Glomerular visceral epithelial cell (primary cell): ENCODE measurements at regions not wholly inside any gene's neighbourhood (a gene's known extent, or its start where the extent isn't known, plus 50 kb on each side); places are given as distances from the start of the nearest gene placed in this dataset.

Source experiments
- DNase-seq: peaks from one replicate; pipeline ENCODE4 v3.0.0-alpha.2; 2016; ENCODE audit errors: extremely low spot score

DNA sequence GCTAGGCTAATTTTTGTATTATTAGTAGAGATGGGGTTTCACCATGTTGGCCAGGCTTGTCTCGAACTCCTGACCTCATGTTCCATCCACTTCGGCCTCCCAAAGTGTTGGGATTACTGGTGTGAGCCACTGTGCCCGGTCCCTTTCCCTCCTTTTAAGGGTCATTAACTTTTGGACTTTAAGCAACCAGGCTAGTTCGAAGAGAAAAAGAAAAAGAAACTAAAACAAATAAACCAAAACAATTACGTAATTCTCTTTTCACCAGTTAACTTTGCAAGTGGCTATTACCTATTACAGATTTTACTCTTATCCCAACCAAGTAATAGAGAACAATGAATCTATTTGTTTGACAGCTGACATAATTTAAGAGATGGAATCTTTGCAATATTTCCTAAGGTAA, 72.8 kb upstream of the SEMA3C start:
- no peak for DNase-seq

GRCh38 chr7:80984619-80985018, 65.8 kb upstream of the SEMA3C start:
- no peak for DNase-seq

DNA sequence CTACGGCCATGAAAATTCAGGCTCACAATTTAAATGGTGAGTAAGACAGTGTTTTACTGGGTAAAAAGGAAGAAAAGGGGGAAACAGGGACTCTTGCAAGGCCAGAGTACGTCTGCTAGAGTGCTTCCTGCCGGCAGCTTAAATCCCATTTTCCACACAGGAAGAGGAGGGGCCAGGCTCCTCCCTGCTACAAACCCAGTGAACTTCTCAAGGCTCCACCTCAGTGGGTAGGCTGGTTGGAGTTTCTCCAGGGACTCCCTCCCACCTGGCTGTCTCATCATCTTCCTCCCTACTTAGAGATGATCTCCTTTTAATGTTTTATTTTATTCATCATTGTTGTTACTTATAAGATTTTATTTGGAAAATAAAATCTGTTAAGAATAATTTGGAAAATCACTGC, 62.6 kb upstream of the SEMA3C start:
- DNase-seq = no peak

- DNase-seq = no peak
These were observed 58.9 kb upstream of the SEMA3C start for GRCh38 chr7:80977751-80978150.

DNA sequence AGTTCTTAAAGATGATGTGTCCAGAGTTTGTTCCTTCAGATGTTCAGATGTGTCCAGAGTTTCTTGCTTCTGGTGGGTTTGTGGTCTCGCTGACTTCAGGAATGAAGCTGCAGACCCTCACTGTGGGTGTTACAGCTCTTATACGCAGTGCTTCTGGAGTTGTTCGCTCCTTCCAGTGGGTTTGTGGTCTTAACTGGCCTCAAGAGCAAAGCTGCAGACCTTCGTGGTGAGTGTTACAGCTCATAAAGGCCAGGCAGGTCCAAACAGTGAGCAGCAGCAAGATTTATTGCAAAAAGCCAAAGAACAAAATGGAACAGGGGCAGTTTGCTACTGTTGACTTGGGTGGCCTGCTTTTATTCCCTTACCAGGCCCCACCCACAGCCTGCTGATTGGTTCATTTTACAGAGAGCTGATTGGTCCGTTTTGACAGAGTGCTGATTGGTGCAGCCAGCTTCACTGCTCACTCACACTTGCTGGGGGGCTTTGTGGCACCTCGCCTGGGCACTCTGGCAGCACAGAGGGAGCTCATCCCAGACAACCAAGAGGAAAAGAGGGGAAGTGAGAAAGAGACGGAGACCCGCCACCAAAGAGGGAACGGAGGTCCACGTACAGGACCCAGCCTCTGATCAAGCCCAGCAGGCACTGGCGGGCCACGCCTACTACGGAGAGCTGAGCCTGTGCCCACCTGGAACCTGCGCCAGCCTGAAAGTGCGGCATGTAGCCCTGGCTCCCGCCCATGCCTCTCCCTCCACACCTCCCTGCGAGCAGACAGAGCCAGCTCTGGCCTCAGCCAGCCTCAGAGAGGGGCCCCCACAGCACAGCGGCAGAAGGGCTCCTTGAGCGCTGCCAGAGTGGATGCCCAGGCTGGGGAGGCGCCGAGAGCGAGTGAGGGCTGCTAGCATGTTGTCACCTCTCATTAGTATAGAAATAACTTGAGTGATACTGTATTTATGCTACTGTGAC, 55.8 kb upstream of the SEMA3C start:
- DNase-seq = no peak

DNA sequence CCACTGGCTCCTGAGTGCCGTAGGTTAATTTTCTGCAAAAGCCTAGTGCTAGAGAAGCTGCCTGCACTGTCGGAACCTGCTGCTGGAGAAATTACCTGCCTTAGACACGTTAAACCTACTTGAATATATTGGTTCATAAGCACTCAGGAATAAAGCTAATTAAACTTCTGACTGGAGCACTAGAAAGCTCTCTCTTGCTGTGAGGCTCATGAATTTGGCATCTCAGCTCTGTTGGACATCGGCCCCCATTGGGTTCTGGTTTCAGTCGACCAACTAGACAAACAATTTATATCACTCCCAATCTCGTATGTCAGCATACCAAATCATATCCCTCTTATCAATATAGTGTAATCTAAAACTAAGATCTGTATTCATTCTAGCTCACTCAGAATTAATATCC, 52.4 kb upstream of the SEMA3C start:
- no peak for DNase-seq
